Progenitor cell of endocrine pancreas (in vitro differentiated cells): ENCODE measurements at regions not wholly inside any gene's neighbourhood (a gene's known extent, or its start where the extent isn't known, plus 50 kb on each side); places are given as distances from the start of the nearest gene placed in this dataset.

Experiments
- DNase-seq: peaks from one replicate; pipeline ENCODE4 v3.0.0; 2021; ENCODE audit warnings: low spot score; ENCODE audit not compliant: unreplicated experiment
- H3K27ac Mint-ChIP-seq: 2 replicates; pipeline ENCODE4 v1.8.0; 2021; ENCODE audit warnings: mild to moderate bottlenecking, moderate library complexity, mixed read lengths
- H3K27me3 Mint-ChIP-seq: 2 replicates; pipeline ENCODE4 v1.8.0; 2021; ENCODE audit warnings: mixed read lengths
- H3K36me3 Mint-ChIP-seq: 2 replicates; pipeline ENCODE4 v1.8.0; 2022; ENCODE audit warnings: mixed read lengths; ENCODE audit not compliant: insufficient read depth
- H3K4me1 Mint-ChIP-seq: 2 replicates; pipeline ENCODE4 v1.8.0; 2021; ENCODE audit warnings: low read depth, mixed read lengths
- H3K4me3 Mint-ChIP-seq: 2 replicates; pipeline ENCODE4 v1.8.0; 2021; ENCODE audit warnings: low read depth, mild to moderate bottlenecking, moderate library complexity, mixed read lengths
- H3K9me3 Mint-ChIP-seq: 2 replicates; pipeline ENCODE4 v1.8.0; 2021; ENCODE audit warnings: low read depth, mixed read lengths
- CTCF ChIP-seq: fragments of 200-600 bp; sonication (generic); IDR thresholded peaks from one replicate; pipeline ENCODE4 v1.5.0; 2021; ENCODE audit warnings: antibody characterized with exemption, mild to moderate bottlenecking; ENCODE audit not compliant: unreplicated experiment

- Mint-ChIP-seq H3K36me3 (no peaks in the 10 kb centered on the region), H3K27ac (no peak overlapping the region), H3K27me3 (peaks cover 9% of the 10 kb centered on the region), H3K9me3 (no peaks in the 10 kb centered on the region), H3K4me1 (no peaks in the 10 kb centered on the region), H3K4me3 (no peak overlapping the region)
- DNase-seq = no peak
- no peak for TF ChIP-seq CTCF
These were observed 195.2 kb upstream of the CRY1 start for GRCh38 chr12:107288414-107289127.

GRCh38 chr12:107291018-107291417 is 197.7 kb upstream of the CRY1 start:
- no peaks in the 10 kb centered on the region for H3K36me3 Mint-ChIP-seq
- H3K4me1 Mint-ChIP-seq = no peaks in the 10 kb centered on the region
- H3K27ac Mint-ChIP-seq = no peak overlapping the region
- no peak overlapping the region for H3K4me3 Mint-ChIP-seq
- peaks cover 17% of the 10 kb centered on the region for H3K27me3 Mint-ChIP-seq
- no peak for TF ChIP-seq CTCF
- no peak for DNase-seq
- no peaks in the 10 kb centered on the region for H3K9me3 Mint-ChIP-seq

- DNase-seq = no peak
- no peak overlapping the region for H3K4me3 Mint-ChIP-seq
- H3K4me1 Mint-ChIP-seq = no peaks in the 10 kb centered on the region
- no peak overlapping the region for H3K27ac Mint-ChIP-seq
- no peaks in the 10 kb centered on the region for H3K36me3 Mint-ChIP-seq
- no peak for TF ChIP-seq CTCF
- no peaks in the 10 kb centered on the region for H3K9me3 Mint-ChIP-seq
- peaks cover 37% of the 10 kb centered on the region for H3K27me3 Mint-ChIP-seq
These were observed 203.3 kb upstream of the CRY1 start for GRCh38 chr12:107296681-107297089.

- Mint-ChIP-seq H3K27ac (no peak overlapping the region), H3K36me3 (no peaks in the 10 kb centered on the region), H3K9me3 (no peaks in the 10 kb centered on the region)
These were observed 209.4 kb upstream of the CRY1 start for GRCh38 chr12:107302649-107303341.

More at GRCh38 chr12:107302649-107303341, 209.4 kb upstream of the CRY1 start:
- no peak overlapping the region for H3K4me3 Mint-ChIP-seq
- H3K4me1 Mint-ChIP-seq = no peaks in the 10 kb centered on the region
- H3K27me3 Mint-ChIP-seq = peaks cover 32% of the 10 kb centered on the region
- DNase-seq = no peak
- no peak for TF ChIP-seq CTCF
